Epithelial cell of prostate (primary cell): ENCODE measurements at regions not wholly inside any gene's neighbourhood (a gene's known extent, or its start where the extent isn't known, plus 50 kb on each side); places are given as distances from the start of the nearest gene placed in this dataset.
"Not testable (repeated sequence)": the region's sequence is repeated elsewhere in the genome, so short reads cannot be mapped to it uniquely, and the experiment has no call there.

Experiments used
- DNase-seq: peaks from one replicate; pipeline ENCODE4 v3.0.0-alpha.2; 2011; ENCODE audit warnings: low read depth, low spot score
- H3K27ac ChIP-seq: fragments of 450-650 bp; 2 replicates; pipeline ENCODE4 v1.5.1; 2017; ENCODE audit warnings: mild to moderate bottlenecking

- no peak overlapping the region for H3K27ac ChIP-seq
- DNase-seq: no peak
Measured at GRCh38 chr18:76054156-76054555, 440.9 kb downstream of the ZNF516 start.

- no peak overlapping the region for H3K27ac ChIP-seq
- no peak for DNase-seq
Measured at GRCh38 chr18:76053551-76053950, 441.5 kb downstream of the ZNF516 start.

GRCh38 chr18:76052227-76052595 lies 442.8 kb downstream of the ZNF516 start:
- no peak overlapping the region for H3K27ac ChIP-seq
- no peak for DNase-seq

GRCh38 chr18:76051396-76052226 lies 443.4 kb downstream of the ZNF516 start:
- DNase-seq: no peak
- no peak overlapping the region for H3K27ac ChIP-seq

GRCh38 chr18:76046221-76046620 lies 448.8 kb downstream of the ZNF516 start:
- no peak for DNase-seq
- H3K27ac ChIP-seq: no peak overlapping the region

GRCh38 chr18:76042511-76042910 lies 452.5 kb downstream of the ZNF516 start:
- H3K27ac ChIP-seq: no peak overlapping the region
- DNase-seq: no peak

GRCh38 chr18:76018210-76018609 lies 476.8 kb downstream of the ZNF516 start:
- DNase-seq: no peak

GRCh38 chr18:76013057-76013456 lies 482.0 kb downstream of the ZNF516 start:
- no peak overlapping the region for H3K27ac ChIP-seq
- no peak for DNase-seq

More at GRCh38 chr18:76018210-76018609, 476.8 kb downstream of the ZNF516 start:
- no peak overlapping the region for H3K27ac ChIP-seq

- DNase-seq: no peak
- H3K27ac ChIP-seq: no peak overlapping the region
Measured at GRCh38 chr18:76005632-76006208, 489.3 kb downstream of the ZNF516 start.

- H3K27ac ChIP-seq, DNase-seq: not testable (repeated sequence)
Measured at GRCh38 chr18:75987913-75988312, 507.1 kb downstream of the ZNF516 start.

- no peak overlapping the region for H3K27ac ChIP-seq
- no peak for DNase-seq
Measured at GRCh38 chr18:75984853-75985252, 510.2 kb downstream of the ZNF516 start.

GRCh38 chr18:75981102-75981501 lies 513.9 kb downstream of the ZNF516 start:
- no peak for DNase-seq
- H3K27ac ChIP-seq: no peak overlapping the region

GRCh38 chr18:75977081-75977480 lies 518.0 kb downstream of the ZNF516 start:
- no peak for DNase-seq
- no peak overlapping the region for H3K27ac ChIP-seq

- DNase-seq: no peak
- no peak overlapping the region for H3K27ac ChIP-seq
Measured at GRCh38 chr18:75970212-75970611, 524.8 kb downstream of the ZNF516 start.

GRCh38 chr18:75966431-75966830 lies 528.6 kb downstream of the ZNF516 start:
- H3K27ac ChIP-seq: no peak overlapping the region
- DNase-seq: no peak

GRCh38 chr18:75962036-75962572 lies 532.9 kb downstream of the ZNF516 start:
- no peak for DNase-seq
- H3K27ac ChIP-seq: no peak overlapping the region

GRCh38 chr18:75960356-75960755 lies 532.9 kb upstream of the SMIM21 start:
- not testable (repeated sequence) for H3K27ac ChIP-seq, DNase-seq

GRCh38 chr18:75959150-75959549 lies 531.6 kb upstream of the SMIM21 start:
- H3K27ac ChIP-seq: no peak overlapping the region
- DNase-seq: no peak

- no peak for DNase-seq
Measured at GRCh38 chr18:75958683-75959082, 531.2 kb upstream of the SMIM21 start.

GRCh38 chr18:75945265-75945933 lies 517.9 kb upstream of the SMIM21 start:
- no peak for DNase-seq
- H3K27ac ChIP-seq: no peak overlapping the region

More at GRCh38 chr18:75958683-75959082, 531.2 kb upstream of the SMIM21 start:
- H3K27ac ChIP-seq: no peak overlapping the region

GRCh38 chr18:75937306-75937705 lies 509.8 kb upstream of the SMIM21 start:
- no peak overlapping the region for H3K27ac ChIP-seq
- no peak for DNase-seq
